Colonic mucosa (tissue), 4 donors: ENCODE measurements at regions not wholly inside any gene's neighbourhood (a gene's known extent, or its start where the extent isn't known, plus 50 kb on each side); places are given as distances from the start of the nearest gene placed in this dataset.

ENCODE experiments used
- DNase-seq: peaks from one replicate; pipeline ENCODE4 v3.0.0-alpha.2; 2020
- H3K27ac ChIP-seq: fragments of 200-600 bp; one replicate; pipeline ENCODE4 v1.8.0; 2021
- H3K27me3 ChIP-seq: fragments of 200-600 bp; one replicate; pipeline ENCODE4 v1.8.0; 2021
- H3K36me3 ChIP-seq: fragments of 200-600 bp; one replicate; pipeline ENCODE4 v1.8.0; 2021
- H3K4me1 ChIP-seq: fragments of 200-600 bp; one replicate; pipeline ENCODE4 v1.8.0; 2021; ENCODE audit warnings: mild to moderate bottlenecking
- H3K4me3 ChIP-seq: fragments of 200-600 bp; one replicate; pipeline ENCODE4 v1.8.0; 2021
- H3K9ac ChIP-seq, 2 donors: one replicate each; pipeline ENCODE4 v1.7.0; 2013; ENCODE audit warnings: control low read depth in 2 of 2, low read depth in 2 of 2, low read length in 2 of 2
- H3K9me3 ChIP-seq: fragments of 200-600 bp; one replicate; pipeline ENCODE4 v1.8.0; 2021
- CTCF ChIP-seq: fragments of 200-600 bp; IDR thresholded peaks from one replicate; pipeline ENCODE4 v1.8.0; 2022; ENCODE audit warnings: antibody characterized with exemption, mild to moderate bottlenecking
- intact Hi-C: fragments of 100-400 bp; cut with DNase I; formaldehyde crosslinking; loops from one replicate; pipeline ENCODE4 v1.14.1; 2022
- donor health status: healthy.
- donor health status: DM: no; HTN: no; CAD: no.
- donor health status: DM: no; HTN: no; CAD: no.

GRCh38 chr7:84372712-84373111 lies 178.1 kb upstream of the SEMA3A start:
- H3K36me3 ChIP-seq = no peaks in the 10 kb centered on the region
- no peaks in the 10 kb centered on the region for H3K9me3 ChIP-seq
- TF ChIP-seq CTCF = no peak
- intact Hi-C loops = no loop called here
- no peaks in the 10 kb centered on the region for H3K4me1 ChIP-seq
- no peak overlapping the region for H3K9ac ChIP-seq
- DNase-seq = no peak
- H3K27ac ChIP-seq = no peak overlapping the region
- H3K27me3 ChIP-seq = no peaks in the 10 kb centered on the region
- H3K4me3 ChIP-seq = no peak overlapping the region

DNA sequence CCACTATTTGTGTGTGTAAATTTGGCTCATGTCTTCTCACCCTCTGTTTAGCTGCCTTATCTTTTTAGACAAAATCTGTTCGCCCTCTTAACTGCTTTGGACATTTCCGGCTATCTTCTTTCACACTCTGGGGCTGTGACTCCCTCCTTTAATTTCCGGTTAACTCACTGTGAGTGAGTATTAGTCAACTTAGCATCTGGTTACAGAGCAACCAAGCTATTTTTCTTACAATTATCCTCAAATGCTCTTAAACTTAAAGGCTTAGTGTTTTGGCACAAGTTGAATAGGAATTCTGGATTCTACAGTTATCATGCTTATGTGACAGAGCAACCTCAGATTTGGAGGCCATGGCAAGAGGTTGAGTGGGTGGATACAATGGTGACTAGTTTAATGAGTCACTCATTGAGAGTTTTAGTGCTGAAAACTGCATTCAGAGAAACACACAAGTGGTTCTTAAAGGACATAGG lies 177.6 kb upstream of the SEMA3A start:
- Histone ChIP-seq H3K4me3 (no peak overlapping the region), H3K36me3 (no peaks in the 10 kb centered on the region), H3K9me3 (no peaks in the 10 kb centered on the region), H3K27ac (no peak overlapping the region), H3K27me3 (no peaks in the 10 kb centered on the region), H3K4me1 (no peaks in the 10 kb centered on the region), H3K9ac (no peak overlapping the region)
- TF ChIP-seq CTCF = no peak
- intact Hi-C loops = no loop called here
- DNase-seq = no peak

DNA sequence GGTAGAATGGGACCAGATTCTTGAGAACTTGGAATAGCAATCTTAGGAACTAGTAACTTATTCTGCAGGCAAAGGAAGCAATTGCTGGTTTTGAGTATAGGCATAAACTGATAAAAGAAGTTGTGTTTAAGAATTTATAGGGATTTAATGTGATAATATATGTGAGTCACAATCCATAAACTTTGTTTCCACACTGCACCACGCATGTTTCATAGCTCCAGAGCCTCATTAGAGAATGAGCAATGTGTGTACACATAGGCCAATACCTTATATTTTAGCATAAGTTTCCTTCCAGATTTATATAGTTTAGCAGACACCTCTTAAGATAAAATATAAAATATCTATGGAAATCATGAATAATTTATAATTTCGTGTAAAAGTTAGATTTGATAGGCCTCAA lies 175.5 kb upstream of the SEMA3A start:
- H3K4me3 ChIP-seq = no peak overlapping the region
- no peak overlapping the region for H3K9ac ChIP-seq
- H3K9me3 ChIP-seq = no peaks in the 10 kb centered on the region
- no peaks in the 10 kb centered on the region for H3K4me1 ChIP-seq
- no peak overlapping the region for H3K27ac ChIP-seq
- no peaks in the 10 kb centered on the region for H3K27me3 ChIP-seq
- DNase-seq = no peak
- H3K36me3 ChIP-seq = no peaks in the 10 kb centered on the region
- TF ChIP-seq CTCF = no peak
- intact Hi-C loops = no loop called here

- H3K36me3 ChIP-seq = no peaks in the 10 kb centered on the region
- no peak overlapping the region for H3K4me3 ChIP-seq
- intact Hi-C loops = no loop called here
- H3K9me3 ChIP-seq = no peaks in the 10 kb centered on the region
- TF ChIP-seq CTCF = no peak
- DNase-seq = no peak
- H3K4me1 ChIP-seq = no peaks in the 10 kb centered on the region
- H3K27me3 ChIP-seq = no peaks in the 10 kb centered on the region
- no peak overlapping the region for H3K27ac ChIP-seq
- H3K9ac ChIP-seq = no peak overlapping the region
Measured at GRCh38 chr7:84368122-84368521, 173.5 kb upstream of the SEMA3A start.

DNA sequence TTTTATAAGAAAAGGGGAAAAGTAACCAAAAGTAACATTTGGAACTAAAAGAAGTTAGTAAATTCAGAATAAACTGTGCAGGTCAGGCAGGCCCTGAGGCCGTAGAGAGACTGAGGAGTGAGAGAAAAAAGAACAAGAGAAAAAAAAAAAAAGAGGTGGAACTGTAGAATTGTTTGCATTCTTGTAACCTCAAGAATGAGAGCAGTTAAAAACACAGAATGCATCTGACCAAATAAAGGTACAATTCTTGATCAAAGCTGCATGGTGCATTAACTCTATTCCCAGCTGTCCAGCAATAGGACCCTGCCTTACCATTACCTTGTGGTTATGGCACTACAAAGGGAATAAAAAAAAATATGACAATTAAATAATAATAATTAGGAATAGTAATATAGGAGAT lies 170.1 kb upstream of the SEMA3A start:
- no peaks in the 10 kb centered on the region for H3K27me3 ChIP-seq

More for the DNA sequence above, 170.1 kb upstream of the SEMA3A start:
- no peak overlapping the region for H3K27ac ChIP-seq
- no peak overlapping the region for H3K9ac ChIP-seq
- H3K4me3 ChIP-seq = no peak overlapping the region
- no peaks in the 10 kb centered on the region for H3K36me3 ChIP-seq
- no peak for TF ChIP-seq CTCF
- intact Hi-C loops = no loop called here
- H3K4me1 ChIP-seq = no peaks in the 10 kb centered on the region
- no peaks in the 10 kb centered on the region for H3K9me3 ChIP-seq
- DNase-seq = no peak
